VCaP (cell line): ENCODE measurements at regions not wholly inside any gene's neighbourhood (a gene's known extent, or its start where the extent isn't known, plus 50 kb on each side); places are given as distances from the start of the nearest gene placed in this dataset.

Source experiments
- H3K27ac ChIP-seq: fragments of 450-650 bp; 2 replicates; pipeline ENCODE4 v1.5.1; 2017
- TF ChIP-seq, protein P1 (sequence below): fragments of 450-650 bp; conservative IDR thresholded peaks from 2 replicates; pipeline ENCODE4 v1.5.1; 2017; ENCODE audit warnings: mild to moderate bottlenecking, moderate library complexity

DNA sequence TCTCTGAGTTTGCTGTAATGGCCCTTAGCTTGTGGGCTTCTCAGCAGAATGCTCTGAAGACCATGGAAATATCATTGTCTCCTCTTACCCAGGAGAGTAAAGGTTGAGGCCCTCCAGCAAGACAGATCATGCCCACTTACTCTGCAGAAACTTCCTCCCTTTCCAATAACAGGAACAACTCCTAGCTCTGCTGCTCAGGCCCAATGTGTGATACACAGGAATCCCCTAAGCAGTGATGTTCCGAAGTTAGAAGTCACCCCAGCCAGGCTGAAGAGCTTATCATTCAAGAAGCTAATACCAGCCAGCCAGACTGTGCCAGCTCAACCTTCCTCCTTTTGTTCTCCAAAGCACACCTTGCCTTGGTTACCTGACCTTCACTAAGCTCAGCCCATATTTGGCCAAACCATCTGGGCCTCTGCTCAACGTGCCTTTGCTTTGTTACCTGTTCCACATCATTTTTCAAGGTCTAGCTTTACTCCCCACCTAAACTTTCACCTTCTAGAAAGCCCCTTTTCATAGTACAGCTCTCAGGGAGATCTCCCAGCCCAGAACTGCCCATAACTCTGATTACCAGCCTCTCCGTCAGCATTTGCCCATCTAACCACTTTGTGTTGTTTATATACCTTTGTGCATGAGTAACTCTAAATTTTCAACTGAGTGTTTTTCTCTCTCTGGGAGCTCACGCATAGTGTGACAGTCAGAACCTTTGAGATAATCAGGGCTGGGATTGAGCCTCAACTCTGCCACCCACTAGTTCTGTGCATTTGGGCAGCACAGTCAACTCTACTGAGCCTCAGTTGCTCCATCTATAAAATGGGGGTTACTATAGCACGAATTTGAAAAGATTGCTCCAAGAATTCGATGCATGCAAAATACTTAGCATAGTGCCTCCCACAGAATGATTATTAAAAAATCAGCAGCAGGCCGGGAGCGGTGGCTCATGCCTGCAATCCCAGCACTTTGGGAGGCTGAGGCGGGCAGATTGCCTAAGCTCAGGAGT is 107.6 kb upstream of the CPEB4 start:
- H3K27ac ChIP-seq: no peak overlapping the region
- TF ChIP-seq, protein P1, sequence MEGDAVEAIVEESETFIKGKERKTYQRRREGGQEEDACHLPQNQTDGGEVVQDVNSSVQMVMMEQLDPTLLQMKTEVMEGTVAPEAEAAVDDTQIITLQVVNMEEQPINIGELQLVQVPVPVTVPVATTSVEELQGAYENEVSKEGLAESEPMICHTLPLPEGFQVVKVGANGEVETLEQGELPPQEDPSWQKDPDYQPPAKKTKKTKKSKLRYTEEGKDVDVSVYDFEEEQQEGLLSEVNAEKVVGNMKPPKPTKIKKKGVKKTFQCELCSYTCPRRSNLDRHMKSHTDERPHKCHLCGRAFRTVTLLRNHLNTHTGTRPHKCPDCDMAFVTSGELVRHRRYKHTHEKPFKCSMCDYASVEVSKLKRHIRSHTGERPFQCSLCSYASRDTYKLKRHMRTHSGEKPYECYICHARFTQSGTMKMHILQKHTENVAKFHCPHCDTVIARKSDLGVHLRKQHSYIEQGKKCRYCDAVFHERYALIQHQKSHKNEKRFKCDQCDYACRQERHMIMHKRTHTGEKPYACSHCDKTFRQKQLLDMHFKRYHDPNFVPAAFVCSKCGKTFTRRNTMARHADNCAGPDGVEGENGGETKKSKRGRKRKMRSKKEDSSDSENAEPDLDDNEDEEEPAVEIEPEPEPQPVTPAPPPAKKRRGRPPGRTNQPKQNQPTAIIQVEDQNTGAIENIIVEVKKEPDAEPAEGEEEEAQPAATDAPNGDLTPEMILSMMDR: no peak

DNA sequence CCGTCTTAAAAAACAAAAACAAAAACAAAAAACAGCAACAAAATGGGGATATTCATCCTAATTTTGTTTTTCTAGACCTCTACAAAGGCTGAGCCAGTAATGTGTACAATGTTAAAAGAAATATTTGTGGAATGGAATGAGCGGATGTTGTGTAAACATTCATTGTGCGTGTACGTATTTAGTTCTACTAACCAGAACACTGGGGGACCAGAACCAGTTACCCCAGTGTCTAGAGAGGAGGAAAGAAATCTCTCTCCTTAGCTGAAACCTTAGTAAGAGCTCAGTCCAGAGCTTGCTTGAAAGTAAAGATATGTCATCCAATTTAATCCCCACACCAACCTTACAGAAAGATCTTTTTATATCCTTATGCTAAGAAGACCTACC is 106.7 kb upstream of the CPEB4 start:
- H3K27ac ChIP-seq: no peak overlapping the region
- TF ChIP-seq, protein P1: no peak

DNA sequence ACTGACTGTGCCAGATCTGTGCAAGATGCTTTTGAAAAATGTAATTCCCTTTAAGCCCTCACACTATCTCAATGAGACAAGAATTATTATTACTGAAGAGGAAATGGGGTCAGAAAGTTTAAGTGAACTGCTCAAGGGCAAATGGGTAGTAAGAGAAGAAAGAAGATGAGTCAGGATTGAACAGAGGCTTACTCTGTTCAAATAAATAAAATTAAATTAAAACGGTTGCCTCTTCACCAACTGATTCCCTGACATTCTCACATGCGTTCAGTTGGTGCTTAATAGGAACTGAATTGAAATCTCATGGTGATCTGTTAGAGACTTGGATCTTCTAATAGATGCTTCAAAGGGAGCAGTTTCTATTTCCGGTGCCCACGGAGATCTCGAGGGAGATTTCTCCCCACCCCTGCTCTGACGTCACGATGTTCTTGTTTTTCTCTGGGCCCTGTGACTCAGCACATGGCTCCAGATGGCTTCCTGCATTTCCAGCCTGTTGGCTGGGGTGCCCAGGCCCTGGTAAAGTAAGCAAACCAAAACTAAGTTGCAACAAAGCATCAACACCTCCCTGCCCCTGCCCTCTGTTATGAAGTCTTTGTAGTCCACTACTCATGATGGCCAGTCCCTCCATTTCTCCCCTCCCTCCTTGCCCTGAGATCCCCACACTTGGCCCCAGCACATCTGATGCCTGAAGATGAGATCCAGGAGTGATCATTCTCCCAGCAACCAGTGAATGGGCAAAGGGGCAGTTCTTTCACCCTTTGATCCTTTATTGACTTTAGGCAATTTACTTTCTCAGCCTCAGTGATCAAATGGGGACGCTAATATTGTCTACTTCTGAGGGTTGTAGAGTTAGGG is 106.1 kb upstream of the CPEB4 start:
- TF ChIP-seq, protein P1: no peak
- no peak overlapping the region for H3K27ac ChIP-seq

DNA sequence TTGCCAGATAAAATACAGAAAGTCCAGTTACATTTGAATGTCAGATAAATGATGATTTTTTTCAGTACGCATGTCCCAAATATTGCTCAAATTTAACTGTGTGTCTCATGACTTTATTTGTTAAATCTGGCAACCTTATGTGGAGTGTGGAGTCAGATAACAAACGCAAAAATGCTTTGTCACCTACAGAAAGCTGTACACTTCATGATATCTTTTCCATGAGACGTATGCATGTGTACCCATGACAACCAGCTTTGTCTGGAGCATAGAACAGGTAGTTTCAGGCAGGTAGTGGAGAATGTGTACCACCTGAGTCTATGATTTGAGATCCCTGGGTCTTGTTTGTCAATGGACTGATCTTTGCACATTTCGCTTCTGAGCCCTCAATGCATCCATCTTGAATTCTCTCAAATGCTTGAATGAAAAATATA is 105.5 kb upstream of the CPEB4 start:
- TF ChIP-seq, protein P1: no peak
- H3K27ac ChIP-seq: no peak overlapping the region

DNA sequence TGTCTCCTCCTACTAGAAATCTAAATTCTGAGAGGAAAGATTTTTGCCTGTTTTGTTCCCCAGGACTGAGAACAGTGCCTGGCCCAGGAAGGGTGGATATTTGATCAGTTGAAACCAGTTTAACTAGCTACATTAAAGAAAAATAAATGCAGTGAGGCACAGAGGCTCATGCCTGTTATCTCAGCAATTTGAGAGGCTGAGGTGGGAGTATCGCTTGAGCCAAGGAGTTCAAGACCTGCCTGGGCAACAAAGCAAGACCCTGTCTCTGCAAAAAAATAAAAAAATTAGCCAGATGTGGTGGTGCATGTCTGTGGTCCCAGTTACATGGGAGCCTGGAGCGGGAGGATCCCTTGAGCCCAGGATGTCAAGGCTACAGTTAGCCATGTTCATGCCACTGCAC is 104.8 kb upstream of the CPEB4 start:
- TF ChIP-seq, protein P1: no peak
- H3K27ac ChIP-seq: no peak overlapping the region

DNA sequence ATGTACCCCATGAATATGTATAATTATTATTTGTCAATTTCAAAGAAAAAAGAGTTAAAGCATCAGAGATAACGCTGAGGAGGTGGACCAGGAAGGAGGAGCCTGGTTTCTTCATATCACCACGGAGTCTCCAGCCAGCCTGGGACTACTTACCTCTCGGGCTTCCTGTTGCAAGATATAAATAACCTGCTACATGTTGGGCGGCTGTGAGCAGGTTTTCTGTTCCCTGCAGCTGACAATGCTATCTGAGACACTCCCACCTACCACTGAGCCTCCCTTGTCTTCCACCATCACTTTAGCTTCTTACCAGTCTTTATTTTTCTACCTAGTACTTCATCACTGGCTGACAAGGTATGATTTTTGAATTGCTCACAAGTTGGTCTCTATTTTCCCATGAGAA is 102.7 kb upstream of the CPEB4 start:
- TF ChIP-seq, protein P1: no peak
- no peak overlapping the region for H3K27ac ChIP-seq

DNA sequence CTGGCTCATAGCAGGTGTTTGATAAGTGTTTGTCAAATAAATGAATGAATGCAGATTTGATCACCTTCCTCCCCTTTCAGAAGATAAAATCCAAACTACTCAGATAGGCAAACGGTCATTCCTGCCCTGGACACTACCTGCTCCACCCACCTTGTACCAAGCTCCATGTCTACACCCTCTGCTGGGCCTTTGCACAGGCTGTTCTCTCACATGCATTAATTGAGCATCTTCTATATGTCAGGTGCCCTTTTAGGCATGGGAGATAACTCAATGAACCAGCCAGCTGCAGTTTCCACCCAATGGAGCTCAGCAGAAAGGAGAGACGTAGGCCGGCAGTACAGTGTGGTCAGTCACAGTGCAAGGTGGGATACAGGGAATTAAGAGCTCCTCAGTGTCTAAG is 102.3 kb upstream of the CPEB4 start:
- H3K27ac ChIP-seq: no peak overlapping the region
- TF ChIP-seq, protein P1: no peak
